SK-N-SH treated with all-trans-retinoic acid at 6 μM for 48 hours (cell line): ENCODE measurements at regions not wholly inside any gene's neighbourhood (a gene's known extent, or its start where the extent isn't known, plus 50 kb on each side); places are given as distances from the start of the nearest gene placed in this dataset.

Experiments used
- ATAC-seq: fragments of 200-7000 bp; cut with Tn5 transposase; 3 replicates; pipeline ENCODE4 v1.9.1; 2020; ENCODE audit warnings: mild to moderate bottlenecking, moderate library complexity
- ARNTL ChIP-seq: fragments of 450-650 bp; formaldehyde crosslinking; IDR thresholded peaks from 2 replicates; pipeline ENCODE4 v1.5.0; 2020; ENCODE audit warnings: low read depth, mild to moderate bottlenecking, moderate library complexity, borderline replicate concordance
- BACH2 ChIP-seq: fragments of 250-450 bp; sonication (Bioruptor Pico); IDR thresholded peaks from 2 replicates; pipeline ENCODE4 v1.9.0; 2021; ENCODE audit warnings: mild to moderate bottlenecking, borderline replicate concordance
- CSDC2 ChIP-seq: fragments of 250-450 bp; sonication (Bioruptor Pico); IDR thresholded peaks from 2 replicates; pipeline ENCODE4 v1.5.0; 2020; ENCODE audit warnings: mild to moderate bottlenecking, moderate library complexity
- ESRRG ChIP-seq: fragments of 250-450 bp; sonication (Bioruptor Pico); IDR thresholded peaks from 2 replicates; pipeline ENCODE4 v1.6.1; 2021; ENCODE audit warnings: mild to moderate bottlenecking
- GLIS3 ChIP-seq: fragments of 250-450 bp; sonication (Bioruptor Pico); IDR thresholded peaks from 2 replicates; pipeline ENCODE4 v1.5.0; 2020; ENCODE audit warnings: mild to moderate bottlenecking, moderate library complexity
- ISL1 ChIP-seq: fragments of 250-450 bp; sonication (Bioruptor Pico); IDR thresholded peaks from 2 replicates; pipeline ENCODE4 v2.1.2; 2022; ENCODE audit warnings: mild to moderate bottlenecking, moderate library complexity
- OSR1 ChIP-seq: fragments of 250-450 bp; sonication (Bioruptor Pico); IDR thresholded peaks from 2 replicates; pipeline ENCODE4 v1.8.0; 2022; ENCODE audit warnings: moderate library complexity, mild to moderate bottlenecking, inconsistent platforms
- PPARA ChIP-seq: fragments of 250-450 bp; sonication (Bioruptor Pico); IDR thresholded peaks from 2 replicates; pipeline ENCODE4 v1.5.0; 2020; ENCODE audit warnings: mild to moderate bottlenecking, borderline replicate concordance
- RARB ChIP-seq: fragments of 250-450 bp; sonication (Bioruptor Pico); IDR thresholded peaks from 2 replicates; pipeline ENCODE4 v1.8.0; 2021; ENCODE audit warnings: mild to moderate bottlenecking, moderate library complexity
- SNAI2 ChIP-seq: fragments of 250-450 bp; sonication (Bioruptor Pico); IDR thresholded peaks from 2 replicates; pipeline ENCODE4 v1.5.0; 2020; ENCODE audit warnings: mild to moderate bottlenecking, moderate library complexity
- TCF4 ChIP-seq: fragments of 250-450 bp; sonication (Bioruptor Pico); IDR thresholded peaks from 2 replicates; pipeline ENCODE4 v1.8.0; 2021; ENCODE audit warnings: mild to moderate bottlenecking, moderate library complexity, borderline replicate concordance
- TOX ChIP-seq: fragments of 250-450 bp; sonication (Bioruptor Pico); IDR thresholded peaks from 2 replicates; pipeline ENCODE4 v1.8.0; 2021; ENCODE audit warnings: mild to moderate bottlenecking, moderate library complexity, borderline replicate concordance
- ZC3H10 ChIP-seq: fragments of 250-450 bp; sonication (Bioruptor Pico); IDR thresholded peaks from 2 replicates; pipeline ENCODE4 v1.5.1; 2021; ENCODE audit warnings: mild to moderate bottlenecking, moderate library complexity
- ZFP3 ChIP-seq: fragments of 250-450 bp; sonication (Bioruptor Pico); IDR thresholded peaks from 2 replicates; pipeline ENCODE4 v1.5.0; 2020; ENCODE audit warnings: mild to moderate bottlenecking, moderate library complexity
- ZFP30 ChIP-seq: fragments of 450-650 bp; formaldehyde crosslinking; IDR thresholded peaks from 2 replicates; pipeline ENCODE4 v1.5.0; 2022; ENCODE audit warnings: mild to moderate bottlenecking, moderate library complexity
- ZNF565 ChIP-seq: fragments of 450-650 bp; formaldehyde crosslinking; conservative IDR thresholded peaks from 2 replicates; pipeline ENCODE4 v1.5.0; 2020; ENCODE audit warnings: low read depth, mild to moderate bottlenecking, moderate library complexity
- ZNF70 ChIP-seq: fragments of 450-650 bp; formaldehyde crosslinking; IDR thresholded peaks from 2 replicates; pipeline ENCODE4 v1.5.0; 2020; ENCODE audit warnings: mild to moderate bottlenecking, moderate library complexity
- ZNF8 ChIP-seq: fragments of 450-650 bp; formaldehyde crosslinking; IDR thresholded peaks from 2 replicates; pipeline ENCODE4 v1.5.0; 2020; ENCODE audit warnings: mild to moderate bottlenecking, moderate library complexity
- TF ChIP-seq, protein P1 (sequence below): fragments of 250-450 bp; sonication (Bioruptor Pico); IDR thresholded peaks from 2 replicates; pipeline ENCODE4 v1.5.0; 2020; ENCODE audit warnings: mild to moderate bottlenecking, moderate library complexity
- TF ChIP-seq, protein P2 (sequence below): fragments of 250-450 bp; sonication (Bioruptor Pico); IDR thresholded peaks from 2 replicates; pipeline ENCODE4 v1.5.1; 2021; ENCODE audit warnings: mild to moderate bottlenecking, moderate library complexity
- TF ChIP-seq, protein P3 (sequence below): fragments of 250-450 bp; sonication (Bioruptor Pico); IDR thresholded peaks from 2 replicates; pipeline ENCODE4 v1.5.1; 2020; ENCODE audit warnings: low read depth, mild to moderate bottlenecking, moderate library complexity
- TF ChIP-seq, protein P4 (sequence below): fragments of 250-450 bp; sonication (Bioruptor Pico); IDR thresholded peaks from 2 replicates; pipeline ENCODE4 v1.8.0; 2020; ENCODE audit warnings: mild to moderate bottlenecking, moderate library complexity, borderline replicate concordance

DNA sequence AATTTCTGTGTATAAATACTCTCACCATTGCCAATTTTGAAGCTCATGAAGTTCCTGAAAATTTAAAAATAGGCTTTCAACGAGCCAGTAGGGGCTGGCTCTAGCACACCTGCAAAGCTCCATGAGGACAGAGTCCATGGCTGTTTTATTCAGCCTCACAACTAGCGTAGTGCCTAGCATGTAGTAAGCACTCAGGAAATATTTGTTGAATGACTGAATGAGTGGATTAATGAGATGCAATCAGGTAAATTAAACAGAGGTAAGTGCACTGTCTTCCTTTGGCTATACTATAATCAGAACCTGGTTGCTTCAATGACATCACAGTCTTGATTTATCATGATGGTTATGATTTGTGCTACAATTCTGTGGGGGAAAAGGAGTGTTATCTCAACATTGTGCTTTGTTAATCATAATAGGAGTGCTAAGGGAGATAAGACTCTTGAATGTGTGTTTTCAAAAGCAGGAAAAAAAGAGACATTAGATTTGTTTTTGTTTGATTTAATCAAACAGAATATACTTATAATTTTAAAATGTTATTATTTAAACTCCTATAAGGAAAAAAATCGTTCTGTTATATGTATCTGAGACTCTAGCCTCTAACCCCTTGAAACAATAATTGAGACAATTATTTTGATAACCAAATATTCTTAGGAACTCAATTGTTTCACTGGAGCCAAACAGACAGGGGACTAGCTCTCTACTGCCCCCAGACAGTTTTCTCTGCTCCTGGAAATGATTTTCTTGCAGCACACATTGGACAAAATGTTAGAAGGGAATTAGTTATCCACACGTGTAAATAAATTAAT is 171.7 kb upstream of the ATP11B start:
- ATAC-seq = no peak
- TF ChIP-seq PPARA (CRISPR knock-in tag) (no peak), ARNTL (CRISPR knock-in tag) (no peak), ZNF70 (CRISPR knock-in tag) (no peak), TCF4 (peak; percentile 69; the same call in 1 of the 2 replicates), RARB (no peak)
- TF ChIP-seq, protein P1, sequence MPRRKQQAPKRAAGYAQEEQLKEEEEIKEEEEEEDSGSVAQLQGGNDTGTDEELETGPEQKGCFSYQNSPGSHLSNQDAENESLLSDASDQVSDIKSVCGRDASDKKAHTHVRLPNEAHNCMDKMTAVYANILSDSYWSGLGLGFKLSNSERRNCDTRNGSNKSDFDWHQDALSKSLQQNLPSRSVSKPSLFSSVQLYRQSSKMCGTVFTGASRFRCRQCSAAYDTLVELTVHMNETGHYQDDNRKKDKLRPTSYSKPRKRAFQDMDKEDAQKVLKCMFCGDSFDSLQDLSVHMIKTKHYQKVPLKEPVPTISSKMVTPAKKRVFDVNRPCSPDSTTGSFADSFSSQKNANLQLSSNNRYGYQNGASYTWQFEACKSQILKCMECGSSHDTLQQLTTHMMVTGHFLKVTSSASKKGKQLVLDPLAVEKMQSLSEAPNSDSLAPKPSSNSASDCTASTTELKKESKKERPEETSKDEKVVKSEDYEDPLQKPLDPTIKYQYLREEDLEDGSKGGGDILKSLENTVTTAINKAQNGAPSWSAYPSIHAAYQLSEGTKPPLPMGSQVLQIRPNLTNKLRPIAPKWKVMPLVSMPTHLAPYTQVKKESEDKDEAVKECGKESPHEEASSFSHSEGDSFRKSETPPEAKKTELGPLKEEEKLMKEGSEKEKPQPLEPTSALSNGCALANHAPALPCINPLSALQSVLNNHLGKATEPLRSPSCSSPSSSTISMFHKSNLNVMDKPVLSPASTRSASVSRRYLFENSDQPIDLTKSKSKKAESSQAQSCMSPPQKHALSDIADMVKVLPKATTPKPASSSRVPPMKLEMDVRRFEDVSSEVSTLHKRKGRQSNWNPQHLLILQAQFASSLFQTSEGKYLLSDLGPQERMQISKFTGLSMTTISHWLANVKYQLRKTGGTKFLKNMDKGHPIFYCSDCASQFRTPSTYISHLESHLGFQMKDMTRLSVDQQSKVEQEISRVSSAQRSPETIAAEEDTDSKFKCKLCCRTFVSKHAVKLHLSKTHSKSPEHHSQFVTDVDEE (CRISPR knock-in tag) = peak; percentile 56; the same call in 1 of the 2 replicates
- TF ChIP-seq, all 23 proteins: peak for 2

DNA sequence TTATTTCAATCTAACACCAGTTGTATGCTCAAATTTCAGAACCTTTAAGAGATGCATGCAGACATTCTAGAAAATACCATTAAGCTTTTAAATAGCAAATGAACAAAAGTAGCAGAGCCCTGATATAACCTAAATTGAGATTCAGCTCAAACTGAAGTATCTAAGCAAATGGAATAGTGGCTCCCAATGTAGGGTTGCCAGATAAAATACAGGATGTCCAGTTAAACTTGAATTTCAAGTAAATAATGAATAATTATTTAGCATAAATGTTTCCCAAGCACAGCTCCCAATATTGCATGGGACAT is 171.1 kb upstream of the ATP11B start:
- TF ChIP-seq, protein P2, sequence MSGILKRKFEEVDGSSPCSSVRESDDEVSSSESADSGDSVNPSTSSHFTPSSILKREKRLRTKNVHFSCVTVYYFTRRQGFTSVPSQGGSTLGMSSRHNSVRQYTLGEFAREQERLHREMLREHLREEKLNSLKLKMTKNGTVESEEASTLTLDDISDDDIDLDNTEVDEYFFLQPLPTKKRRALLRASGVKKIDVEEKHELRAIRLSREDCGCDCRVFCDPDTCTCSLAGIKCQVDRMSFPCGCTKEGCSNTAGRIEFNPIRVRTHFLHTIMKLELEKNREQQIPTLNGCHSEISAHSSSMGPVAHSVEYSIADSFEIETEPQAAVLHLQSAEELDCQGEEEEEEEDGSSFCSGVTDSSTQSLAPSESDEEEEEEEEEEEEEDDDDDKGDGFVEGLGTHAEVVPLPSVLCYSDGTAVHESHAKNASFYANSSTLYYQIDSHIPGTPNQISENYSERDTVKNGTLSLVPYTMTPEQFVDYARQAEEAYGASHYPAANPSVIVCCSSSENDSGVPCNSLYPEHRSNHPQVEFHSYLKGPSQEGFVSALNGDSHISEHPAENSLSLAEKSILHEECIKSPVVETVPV (CRISPR knock-in tag) = no peak
- no peak for TF ChIP-seq ISL1
- ATAC-seq = no peak

DNA sequence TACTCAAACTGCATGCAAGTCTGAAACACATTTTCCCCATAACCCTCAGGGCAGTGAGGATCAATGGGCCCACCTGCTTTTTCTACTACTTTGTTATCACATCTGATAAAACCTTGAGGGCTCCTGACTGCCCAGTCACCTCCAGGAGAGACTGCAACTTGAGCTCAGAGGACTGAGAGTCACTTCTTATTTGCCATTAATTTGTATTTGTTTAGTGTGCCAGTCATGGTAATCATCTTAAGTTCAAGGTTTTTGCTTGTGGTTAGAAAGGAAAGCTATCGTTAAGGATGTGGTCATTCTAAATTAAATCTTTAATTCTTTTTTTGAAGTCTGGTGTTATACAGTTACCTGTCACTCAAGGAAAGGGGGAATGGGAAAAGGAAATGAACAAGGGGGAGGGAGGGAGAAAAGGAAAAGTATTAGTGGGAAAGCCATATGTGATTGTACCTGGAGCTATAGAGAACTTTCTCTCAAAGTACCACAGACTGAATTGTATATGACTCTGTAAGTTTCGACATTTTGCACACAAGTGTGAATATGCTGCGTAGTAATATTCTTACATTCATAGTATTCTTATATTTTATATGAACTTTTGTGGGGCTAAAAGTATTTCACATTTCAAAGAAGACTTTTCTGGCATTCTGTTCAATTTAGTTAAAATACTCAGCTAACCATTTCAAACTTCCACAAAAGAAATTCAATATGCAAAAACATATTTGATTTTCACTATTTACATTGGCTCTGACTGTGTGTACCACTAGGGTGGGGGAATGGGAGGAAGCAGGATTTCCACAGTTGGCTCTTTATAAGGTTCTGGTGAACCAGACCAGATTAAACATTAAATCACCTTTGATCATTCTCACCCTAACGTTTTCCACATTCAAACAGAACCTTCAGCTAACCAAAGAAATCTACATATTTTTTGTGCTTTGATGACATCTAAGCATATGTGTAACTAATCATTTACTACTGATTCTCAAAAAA is 166.5 kb upstream of the ATP11B start:
- ATAC-seq = no peak
- TF ChIP-seq ZFP3 (CRISPR knock-in tag) (no peak), ISL1 (no peak), TOX (CRISPR knock-in tag) (no peak), ZNF8 (CRISPR knock-in tag) (no peak), SNAI2 (no peak), BACH2 (CRISPR knock-in tag) (no peak), ARNTL (CRISPR knock-in tag) (no peak), OSR1 (CRISPR knock-in tag) (no peak), GLIS3 (CRISPR knock-in tag) (no peak), ZNF70 (CRISPR knock-in tag) (no peak), ZFP30 (no peak), CSDC2 (CRISPR knock-in tag) (no peak), ESRRG (CRISPR knock-in tag) (no peak), ZNF565 (CRISPR knock-in tag) (no peak), ZC3H10 (CRISPR knock-in tag) (no peak), RARB (no peak)
- TF ChIP-seq, protein P2 (CRISPR knock-in tag) = no peak
- TF ChIP-seq, protein P1 (CRISPR knock-in tag) = no peak
- TF ChIP-seq, protein P3, sequence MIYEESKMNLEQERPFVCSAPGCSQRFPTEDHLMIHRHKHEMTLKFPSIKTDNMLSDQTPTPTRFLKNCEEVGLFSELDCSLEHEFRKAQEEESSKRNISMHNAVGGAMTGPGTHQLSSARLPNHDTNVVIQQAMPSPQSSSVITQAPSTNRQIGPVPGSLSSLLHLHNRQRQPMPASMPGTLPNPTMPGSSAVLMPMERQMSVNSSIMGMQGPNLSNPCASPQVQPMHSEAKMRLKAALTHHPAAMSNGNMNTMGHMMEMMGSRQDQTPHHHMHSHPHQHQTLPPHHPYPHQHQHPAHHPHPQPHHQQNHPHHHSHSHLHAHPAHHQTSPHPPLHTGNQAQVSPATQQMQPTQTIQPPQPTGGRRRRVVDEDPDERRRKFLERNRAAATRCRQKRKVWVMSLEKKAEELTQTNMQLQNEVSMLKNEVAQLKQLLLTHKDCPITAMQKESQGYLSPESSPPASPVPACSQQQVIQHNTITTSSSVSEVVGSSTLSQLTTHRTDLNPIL (CRISPR knock-in tag) = no peak
- TF ChIP-seq, protein P4, sequence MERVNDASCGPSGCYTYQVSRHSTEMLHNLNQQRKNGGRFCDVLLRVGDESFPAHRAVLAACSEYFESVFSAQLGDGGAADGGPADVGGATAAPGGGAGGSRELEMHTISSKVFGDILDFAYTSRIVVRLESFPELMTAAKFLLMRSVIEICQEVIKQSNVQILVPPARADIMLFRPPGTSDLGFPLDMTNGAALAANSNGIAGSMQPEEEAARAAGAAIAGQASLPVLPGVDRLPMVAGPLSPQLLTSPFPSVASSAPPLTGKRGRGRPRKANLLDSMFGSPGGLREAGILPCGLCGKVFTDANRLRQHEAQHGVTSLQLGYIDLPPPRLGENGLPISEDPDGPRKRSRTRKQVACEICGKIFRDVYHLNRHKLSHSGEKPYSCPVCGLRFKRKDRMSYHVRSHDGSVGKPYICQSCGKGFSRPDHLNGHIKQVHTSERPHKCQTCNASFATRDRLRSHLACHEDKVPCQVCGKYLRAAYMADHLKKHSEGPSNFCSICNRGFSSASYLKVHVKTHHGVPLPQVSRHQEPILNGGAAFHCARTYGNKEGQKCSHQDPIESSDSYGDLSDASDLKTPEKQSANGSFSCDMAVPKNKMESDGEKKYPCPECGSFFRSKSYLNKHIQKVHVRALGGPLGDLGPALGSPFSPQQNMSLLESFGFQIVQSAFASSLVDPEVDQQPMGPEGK (CRISPR knock-in tag) = no peak
- TF ChIP-seq, all 23 proteins: peak for 0
